HepG2 (cell line): ENCODE measurements at regions not wholly inside any gene's neighbourhood (a gene's known extent, or its start where the extent isn't known, plus 50 kb on each side); places are given as distances from the start of the nearest gene placed in this dataset.

Experiments used
- ATAC-seq: fragments of 200-7000 bp; cut with Tn5 transposase; 3 replicates; pipeline ENCODE4 v1.9.1; 2020; ENCODE audit warnings: mild to moderate bottlenecking, moderate library complexity
- BruUV-seq: library from RNA; stranded (reverse); fragments of 400-500 nt; replicated peaks from 2 replicates; lab custom pipeline; 2021; lab: Mats Ljungman, UMichigan
- CTCF ChIA-PET: fragments of 300-600 bp; formaldehyde crosslinking; extraction: SDS; loops from one replicate; lab custom pipeline; 2021; ENCODE audit warnings: low total read pairs, inconsistent platforms, low intra/inter-chr PET ratio; lab: Yijun Ruan, JAX
- POLR2A ChIA-PET: fragments of 350-600 bp; sonication (Branson Sonifier 250); formaldehyde crosslinking; loops from one replicate; lab custom pipeline; 2020; ENCODE audit warnings: antibody characterized with exemption, inconsistent platforms; lab: Yijun Ruan, JAX
- DNase-seq: peaks from one replicate; pipeline ENCODE4 v3.0.0-alpha.2; 2015; ENCODE audit warnings: low spot score
- FAIRE-seq: peaks from 3 replicates; lab custom pipeline; 2011; peaks lifted over from hg19 to GRCh38; lab: Jason Lieb, UNC
- H2AFZ ChIP-seq: one replicate; pipeline ENCODE4 v1.6.1; 2011; ENCODE audit warnings: low read length, inconsistent platforms
- H3K27ac ChIP-seq: fragments of 300-600 bp; 3 replicates; pipeline ENCODE4 v1.8.0; 2011; ENCODE audit warnings: mixed run types, mild to moderate bottlenecking, mixed read lengths, low read length, inconsistent platforms; ENCODE audit not compliant: insufficient read depth; ENCODE audit errors: extremely low read length
- H3K27me3 ChIP-seq, 2 experiments: fragments of 200-600 bp in 1 of 2; 2 replicates in 1 of 2; 3 replicates in 1 of 2; pipeline versions ENCODE4 v1.6.0 to v1.8.0; 2011; ENCODE audit warnings: low read length in 2 of 2, mild to moderate bottlenecking in 2 of 2, moderate library complexity in 2 of 2, inconsistent platforms in 1 of 2; ENCODE audit not compliant: insufficient read depth in 2 of 2, control insufficient read depth in 1 of 2
- H3K36me3 ChIP-seq, 2 experiments: fragments of 200-600 bp in 1 of 2; replicated peaks in 1 of 2; 2 replicates in 1 of 2; 3 replicates in 1 of 2; pipeline versions ENCODE4 v1.5.1 to v1.8.0; 2011; ENCODE audit warnings: low read length in 2 of 2, inconsistent platforms in 1 of 2; ENCODE audit not compliant: insufficient read depth in 2 of 2, control insufficient read depth in 1 of 2
- H3K4me1 ChIP-seq: 2 replicates; pipeline ENCODE4 v1.5.1; 2012; ENCODE audit warnings: low read length, inconsistent platforms; ENCODE audit not compliant: insufficient read depth
- H3K4me2 ChIP-seq: 2 replicates; pipeline ENCODE4 v1.6.0; 2011; ENCODE audit warnings: low read depth, low read length, inconsistent platforms
- H3K4me3 ChIP-seq, 3 experiments: fragments of 200-600 bp in 1 of 3; sonication (generic), shearing (Covaris generic) in 1 of 3; replicated peaks in 1 of 3; 2 replicates each; pipeline ENCODE4 v1.5.1; 2011 to 2016; ENCODE audit warnings: low read length in 3 of 3, inconsistent platforms in 2 of 3, low read depth in 2 of 3, mild to moderate bottlenecking in 2 of 3, control low read depth in 1 of 3, mixed read lengths in 1 of 3; ENCODE audit not compliant: insufficient read depth in 1 of 3
- H3K79me2 ChIP-seq: one replicate; pipeline ENCODE4 v1.6.1; 2011; ENCODE audit warnings: low read length, inconsistent platforms; ENCODE audit not compliant: insufficient read depth
- H3K9ac ChIP-seq: 2 replicates; pipeline ENCODE4 v1.6.0; 2011; ENCODE audit warnings: mild to moderate bottlenecking, low read depth, low read length, inconsistent platforms; ENCODE audit not compliant: insufficient read depth
- H3K9me3 ChIP-seq: 2 replicates; pipeline ENCODE4 v1.5.1; 2012; ENCODE audit warnings: mild to moderate bottlenecking, low read length
- H4K20me1 ChIP-seq: 2 replicates; pipeline ENCODE4 v1.6.0; 2011; ENCODE audit warnings: inconsistent platforms, mild to moderate bottlenecking, low read length, moderate library complexity; ENCODE audit not compliant: insufficient read depth
- ATF1 ChIP-seq: IDR thresholded peaks from 2 replicates; pipeline ENCODE4 v1.6.1; 2016; ENCODE audit warnings: mild to moderate bottlenecking, control low read depth
- CAMTA2 ChIP-seq: sonication (generic); formaldehyde crosslinking; IDR thresholded peaks from 2 replicates; pipeline ENCODE4 v1.4.0; 2020; ENCODE audit warnings: mild to moderate bottlenecking, missing genetic modification reagents, borderline replicate concordance
- CCDC6 ChIP-seq: sonication (generic); formaldehyde crosslinking; IDR thresholded peaks from 2 replicates; pipeline ENCODE4 v1.8.1; 2022; ENCODE audit warnings: mild to moderate bottlenecking, missing genetic modification reagents, moderate library complexity
- ELF4 ChIP-seq: sonication (generic); formaldehyde crosslinking; IDR thresholded peaks from 2 replicates; pipeline ENCODE4 v1.5.0; 2020; ENCODE audit warnings: missing genetic modification reagents, mild to moderate bottlenecking, moderate library complexity, borderline replicate concordance
- FLYWCH1 ChIP-seq: sonication (generic); formaldehyde crosslinking; IDR thresholded peaks from 2 replicates; pipeline ENCODE4 v1.8.1; 2023; ENCODE audit warnings: mild to moderate bottlenecking, missing genetic modification reagents
- JUND ChIP-seq: sonication (generic); formaldehyde crosslinking; IDR thresholded peaks from 2 replicates; pipeline ENCODE4 v1.8.0; 2022; ENCODE audit warnings: mild to moderate bottlenecking, missing genetic modification reagents
- MAFK ChIP-seq, 2 experiments: IDR thresholded peaks in 1 of 2; conservative IDR thresholded peaks in 1 of 2; 2 replicates each; pipeline ENCODE4 v1.6.1; 2011; ENCODE audit warnings: improper control_type of control experiment in 2 of 2, low read length in 2 of 2
- MIER3 ChIP-seq: IDR thresholded peaks from 2 replicates; pipeline ENCODE4 v1.6.1; 2016; ENCODE audit warnings: missing compliant biosample characterization, borderline replicate concordance
- NFAT5 ChIP-seq: sonication (generic); formaldehyde crosslinking; IDR thresholded peaks from 2 replicates; pipeline ENCODE4 v1.4.0; 2020; ENCODE audit warnings: missing genetic modification reagents
- NR3C1 ChIP-seq: sonication (generic); formaldehyde crosslinking; IDR thresholded peaks from 2 replicates; pipeline ENCODE4 v1.4.0; 2020; ENCODE audit warnings: missing genetic modification reagents
- RELA ChIP-seq: sonication (generic); formaldehyde crosslinking; IDR thresholded peaks from 2 replicates; pipeline ENCODE4 v1.4.0; 2020; ENCODE audit warnings: missing genetic modification reagents
- RFX5 ChIP-seq: IDR thresholded peaks from 2 replicates; pipeline ENCODE4 v1.6.1; 2011; ENCODE audit warnings: low read depth, low read length, improper control_type of control experiment
- RFXAP ChIP-seq: sonication (generic); formaldehyde crosslinking; IDR thresholded peaks from 2 replicates; pipeline ENCODE4 v1.4.0; 2020; ENCODE audit warnings: missing genetic modification reagents, borderline replicate concordance
- RORA ChIP-seq: sonication (generic); formaldehyde crosslinking; IDR thresholded peaks from 2 replicates; pipeline ENCODE4 v1.5.0; 2020; ENCODE audit warnings: mild to moderate bottlenecking, missing genetic modification reagents, moderate library complexity
- ZBTB25 ChIP-seq: IDR thresholded peaks from 2 replicates; pipeline ENCODE4 v1.6.1; 2018; ENCODE audit warnings: missing genetic modification reagents
- ZNF281 ChIP-seq: sonication (generic); formaldehyde crosslinking; IDR thresholded peaks from 2 replicates; pipeline ENCODE4 v1.4.0; 2020; ENCODE audit warnings: missing genetic modification reagents, borderline replicate concordance
- ZNF607 ChIP-seq: sonication (generic); formaldehyde crosslinking; IDR thresholded peaks from 2 replicates; pipeline ENCODE4 v1.5.1; 2020; ENCODE audit warnings: missing genetic modification reagents, mild to moderate bottlenecking, borderline replicate concordance
- WGBS: methylation state at CpG from one replicate; pipeline ENCODE4 v1.1.6; 2017; ENCODE audit warnings: low lambda C conversion rate; 5-methylcytosine and 5-hydroxymethylcytosine counted together
- in situ Hi-C: cut with HindIII; loops from 2 replicates; pipeline ENCODE4 v1.10.0; 2017; ENCODE audit warnings: low pct_unique_long_range_greater_than_20kb; ENCODE audit not compliant: extremely low pct_ligation_motif_present
- intact Hi-C: fragments of 100-400 bp; cut with micrococcal nuclease; formaldehyde crosslinking; loops from one replicate; pipeline ENCODE4 v1.10.0; 2022; ENCODE audit not compliant: unreplicated experiment

- TF ChIP-seq ZNF281: no peak
- TF ChIP-seq FLYWCH1 (CRISPR knock-in tag): no peak
- TF ChIP-seq RELA (CRISPR knock-in tag): no peak
- TF ChIP-seq ELF4 (CRISPR knock-in tag): no peak
- TF ChIP-seq NFAT5: no peak
- TF ChIP-seq, all 625 proteins: peak for 0
Measured at GRCh38 chr18:43671431-43671830, 394.1 kb upstream of the SYT4 start (continued).

GRCh38 chr18:43680096-43680495 is 402.8 kb upstream of the SYT4 start:
- peaks cover 58% of the 10 kb centered on the region for H3K9me3 ChIP-seq
- ATAC-seq (no peak), FAIRE-seq (no peak), DNase-seq (no peak)
- H3K4me3 ChIP-seq: no peak overlapping the region
- in situ Hi-C loops (no loop called here), intact Hi-C loops (no loop called here)
- POLR2A ChIA-PET: no interaction called here
- no peak overlapping the region for H3K9ac ChIP-seq
- H3K27ac ChIP-seq: no peak overlapping the region
- CTCF ChIA-PET: no interaction called here
- 2% methylated on average over 2 of the region's 2 CpGs for WGBS
- H3K79me2 ChIP-seq: no peaks in the 10 kb centered on the region
- H3K27me3 ChIP-seq: no peaks in the 10 kb centered on the region
- no peaks in the 10 kb centered on the region for H3K4me1 ChIP-seq
- no peaks in the 10 kb centered on the region for H4K20me1 ChIP-seq
- no peak overlapping the region for H3K4me2 ChIP-seq
- no TSS peak for BruUV-seq
- no peak overlapping the region for H2AFZ ChIP-seq
- H3K36me3 ChIP-seq: no peaks in the 10 kb centered on the region
- no peak for TF ChIP-seq RORA (CRISPR knock-in tag)
- no peak for TF ChIP-seq MAFK (conservative IDR thresholded peaks at IDR 0.05 in 1 of 2, IDR thresholded peaks at IDR 0.05 in 1 of 2; ENCODE audit: low read length in 2 of 2)
- no peak for TF ChIP-seq RFX5
- TF ChIP-seq MIER3 (CRISPR knock-in tag): no peak
- TF ChIP-seq NR3C1 (CRISPR knock-in tag): no peak
- TF ChIP-seq JUND (CRISPR knock-in tag): no peak
- TF ChIP-seq CAMTA2: no peak
- TF ChIP-seq ZBTB25: no peak
- TF ChIP-seq CCDC6 (CRISPR knock-in tag): no peak
- no peak for TF ChIP-seq ZNF607 (CRISPR knock-in tag)
- no peak for TF ChIP-seq ATF1 (CRISPR knock-in tag)
- no peak for TF ChIP-seq RFXAP (CRISPR knock-in tag)
